Activated naive CD8-positive, alpha-beta T cell (primary cell): ENCODE measurements at regions not wholly inside any gene's neighbourhood (a gene's known extent, or its start where the extent isn't known, plus 50 kb on each side); places are given as distances from the start of the nearest gene placed in this dataset.

ENCODE experiments used
- H3K27ac Mint-ChIP-seq: one replicate; pipeline ENCODE4 v1.8.0; 2021; ENCODE audit warnings: mixed read lengths
- H3K27me3 Mint-ChIP-seq: one replicate; pipeline ENCODE4 v1.8.0; 2021; ENCODE audit warnings: mixed read lengths
- H3K36me3 Mint-ChIP-seq: one replicate; pipeline ENCODE4 v1.8.0; 2021; ENCODE audit warnings: mixed read lengths
- H3K4me1 Mint-ChIP-seq: one replicate; pipeline ENCODE4 v1.8.0; 2021; ENCODE audit warnings: low read depth, mixed read lengths
- H3K4me3 Mint-ChIP-seq: one replicate; pipeline ENCODE4 v1.8.0; 2021; ENCODE audit warnings: mild to moderate bottlenecking, mixed read lengths
- H3K9me3 Mint-ChIP-seq: one replicate; pipeline ENCODE4 v1.8.0; 2021; ENCODE audit warnings: low read depth, mixed read lengths

- Mint-ChIP-seq H3K4me1 (no peaks in the 10 kb centered on the region), H3K36me3 (no peaks in the 10 kb centered on the region), H3K9me3 (no peaks in the 10 kb centered on the region), H3K27ac (no peak overlapping the region), H3K27me3 (no peaks in the 10 kb centered on the region), H3K4me3 (no peak overlapping the region)
Measured at GRCh38 chr2:196383799-196384198, 212.4 kb upstream of the STK17B start.

- H3K27ac Mint-ChIP-seq, result no peak overlapping the region
- H3K4me1 Mint-ChIP-seq, result no peaks in the 10 kb centered on the region
- no peaks in the 10 kb centered on the region for H3K27me3 Mint-ChIP-seq
- H3K4me3 Mint-ChIP-seq, result no peak overlapping the region
- H3K36me3 Mint-ChIP-seq, result no peaks in the 10 kb centered on the region
- no peaks in the 10 kb centered on the region for H3K9me3 Mint-ChIP-seq
Measured at GRCh38 chr2:196384729-196385128, 213.4 kb upstream of the STK17B start.

- no peak overlapping the region for H3K4me3 Mint-ChIP-seq
- H3K27ac Mint-ChIP-seq, result no peak overlapping the region
- H3K36me3 Mint-ChIP-seq, result no peaks in the 10 kb centered on the region
- H3K27me3 Mint-ChIP-seq, result peaks cover 5% of the 10 kb centered on the region
- H3K4me1 Mint-ChIP-seq, result no peaks in the 10 kb centered on the region
- H3K9me3 Mint-ChIP-seq, result no peaks in the 10 kb centered on the region
Measured at GRCh38 chr2:196389670-196390069, 218.3 kb upstream of the STK17B start.

GRCh38 chr2:196390243-196391148, 219.1 kb upstream of the STK17B start:
- no peak overlapping the region for H3K4me3 Mint-ChIP-seq
- peaks cover 5% of the 10 kb centered on the region for H3K27me3 Mint-ChIP-seq
- H3K9me3 Mint-ChIP-seq, result no peaks in the 10 kb centered on the region
- no peaks in the 10 kb centered on the region for H3K36me3 Mint-ChIP-seq
- H3K4me1 Mint-ChIP-seq, result no peaks in the 10 kb centered on the region
- H3K27ac Mint-ChIP-seq, result no peak overlapping the region

GRCh38 chr2:196391149-196391479, 219.7 kb upstream of the STK17B start:
- Mint-ChIP-seq H3K27me3 (peaks cover 5% of the 10 kb centered on the region), H3K4me3 (no peak overlapping the region), H3K4me1 (no peaks in the 10 kb centered on the region), H3K9me3 (no peaks in the 10 kb centered on the region), H3K36me3 (no peaks in the 10 kb centered on the region), H3K27ac (no peak overlapping the region)

GRCh38 chr2:196399096-196399495, 227.7 kb upstream of the STK17B start:
- Mint-ChIP-seq H3K27ac (no peak overlapping the region), H3K9me3 (no peaks in the 10 kb centered on the region), H3K36me3 (no peaks in the 10 kb centered on the region), H3K27me3 (peaks cover 1% of the 10 kb centered on the region), H3K4me1 (no peaks in the 10 kb centered on the region), H3K4me3 (no peak overlapping the region)

- Mint-ChIP-seq H3K27me3 (no peaks in the 10 kb centered on the region), H3K4me3 (no peak overlapping the region), H3K27ac (no peak overlapping the region), H3K9me3 (no peaks in the 10 kb centered on the region), H3K36me3 (no peaks in the 10 kb centered on the region), H3K4me1 (no peaks in the 10 kb centered on the region)
Measured at GRCh38 chr2:196399722-196400691, 228.6 kb upstream of the STK17B start.

GRCh38 chr2:196403471-196403870, 232.1 kb upstream of the STK17B start:
- no peak overlapping the region for H3K4me3 Mint-ChIP-seq
- H3K27me3 Mint-ChIP-seq, result peaks cover 5% of the 10 kb centered on the region
- no peaks in the 10 kb centered on the region for H3K36me3 Mint-ChIP-seq
- H3K9me3 Mint-ChIP-seq, result no peaks in the 10 kb centered on the region
- no peak overlapping the region for H3K27ac Mint-ChIP-seq
- H3K4me1 Mint-ChIP-seq, result no peaks in the 10 kb centered on the region

- H3K4me3 Mint-ChIP-seq, result no peak overlapping the region
- no peaks in the 10 kb centered on the region for H3K9me3 Mint-ChIP-seq
- no peak overlapping the region for H3K27ac Mint-ChIP-seq
- no peaks in the 10 kb centered on the region for H3K36me3 Mint-ChIP-seq
- H3K27me3 Mint-ChIP-seq, result peaks cover 9% of the 10 kb centered on the region
- no peaks in the 10 kb centered on the region for H3K4me1 Mint-ChIP-seq
Measured at GRCh38 chr2:196404276-196404675, 232.9 kb upstream of the STK17B start.

- Mint-ChIP-seq H3K4me3 (no peak overlapping the region), H3K36me3 (no peaks in the 10 kb centered on the region), H3K27ac (no peak overlapping the region), H3K27me3 (peaks cover 14% of the 10 kb centered on the region), H3K4me1 (no peaks in the 10 kb centered on the region), H3K9me3 (no peaks in the 10 kb centered on the region)
Measured at GRCh38 chr2:196407675-196408264, 231.7 kb upstream of the CCDC150 start.

- Mint-ChIP-seq H3K4me3 (no peak overlapping the region), H3K27me3 (peaks cover 14% of the 10 kb centered on the region), H3K36me3 (no peaks in the 10 kb centered on the region), H3K9me3 (no peaks in the 10 kb centered on the region), H3K4me1 (peaks cover 3% of the 10 kb centered on the region), H3K27ac (no peak overlapping the region)
Measured at GRCh38 chr2:196409376-196409775, 230.1 kb upstream of the CCDC150 start.

GRCh38 chr2:196410008-196410407, 229.5 kb upstream of the CCDC150 start:
- Mint-ChIP-seq H3K27me3 (peaks cover 14% of the 10 kb centered on the region), H3K9me3 (no peaks in the 10 kb centered on the region), H3K36me3 (no peaks in the 10 kb centered on the region), H3K27ac (no peak overlapping the region), H3K4me3 (no peak overlapping the region), H3K4me1 (peaks cover 4% of the 10 kb centered on the region)

GRCh38 chr2:196413821-196414274, 225.7 kb upstream of the CCDC150 start:
- Mint-ChIP-seq H3K4me3 (no peak overlapping the region), H3K27me3 (peaks cover 9% of the 10 kb centered on the region), H3K27ac (no peak overlapping the region), H3K36me3 (no peaks in the 10 kb centered on the region), H3K4me1 (peaks cover 12% of the 10 kb centered on the region), H3K9me3 (no peaks in the 10 kb centered on the region)

GRCh38 chr2:196415384-196415783, 224.1 kb upstream of the CCDC150 start:
- H3K4me3 Mint-ChIP-seq, result peak overlapping the region; percentile 66
- peaks cover 12% of the 10 kb centered on the region for H3K4me1 Mint-ChIP-seq
- no peaks in the 10 kb centered on the region for H3K36me3 Mint-ChIP-seq
- H3K27me3 Mint-ChIP-seq, result peaks cover 3% of the 10 kb centered on the region
- no peaks in the 10 kb centered on the region for H3K9me3 Mint-ChIP-seq
- no peak overlapping the region for H3K27ac Mint-ChIP-seq

- no peaks in the 10 kb centered on the region for H3K36me3 Mint-ChIP-seq
- peaks cover 2% of the 10 kb centered on the region for H3K27me3 Mint-ChIP-seq
- no peak overlapping the region for H3K27ac Mint-ChIP-seq
- H3K4me3 Mint-ChIP-seq, result no peak overlapping the region
- H3K9me3 Mint-ChIP-seq, result no peaks in the 10 kb centered on the region
- peaks cover 6% of the 10 kb centered on the region for H3K4me1 Mint-ChIP-seq
Measured at GRCh38 chr2:196420143-196420542, 219.4 kb upstream of the CCDC150 start.
